HG02943 (cell line): ENCODE measurements at regions not wholly inside any gene's neighbourhood (a gene's known extent, or its start where the extent isn't known, plus 50 kb on each side); places are given as distances from the start of the nearest gene placed in this dataset.

Experiments
- ATAC-seq: cut with Tn5 transposase; IDR thresholded peaks from one replicate; pipeline ENCODE4 v1.9.1; 2021; ENCODE audit warnings: mild to moderate bottlenecking, low read depth, moderate library complexity; ENCODE audit not compliant: unreplicated experiment

DNA sequence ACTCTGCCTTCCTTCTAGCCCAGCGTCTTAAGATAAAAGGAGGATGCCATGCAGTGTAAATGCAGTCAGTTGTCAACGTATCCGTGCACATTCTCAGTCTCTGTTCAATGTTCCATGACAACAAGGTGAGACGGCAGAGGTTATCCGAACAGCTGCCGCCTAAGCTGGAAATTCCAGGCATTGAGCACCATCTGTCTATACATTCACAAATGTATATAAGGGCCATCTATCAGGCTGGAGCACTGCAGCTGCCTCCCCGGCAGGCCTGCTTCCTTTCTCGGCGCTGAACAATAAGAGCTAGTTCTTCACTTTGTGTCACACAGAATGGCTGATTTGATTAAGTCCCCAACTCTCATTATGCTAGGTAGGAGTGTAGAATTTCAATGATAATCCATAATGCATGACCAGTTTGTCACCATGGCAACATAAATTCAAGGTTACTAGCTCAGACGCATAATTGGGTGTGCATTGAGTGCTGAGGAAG, 282.2 kb upstream of the SOX11 start:
- ATAC-seq = no peak

DNA sequence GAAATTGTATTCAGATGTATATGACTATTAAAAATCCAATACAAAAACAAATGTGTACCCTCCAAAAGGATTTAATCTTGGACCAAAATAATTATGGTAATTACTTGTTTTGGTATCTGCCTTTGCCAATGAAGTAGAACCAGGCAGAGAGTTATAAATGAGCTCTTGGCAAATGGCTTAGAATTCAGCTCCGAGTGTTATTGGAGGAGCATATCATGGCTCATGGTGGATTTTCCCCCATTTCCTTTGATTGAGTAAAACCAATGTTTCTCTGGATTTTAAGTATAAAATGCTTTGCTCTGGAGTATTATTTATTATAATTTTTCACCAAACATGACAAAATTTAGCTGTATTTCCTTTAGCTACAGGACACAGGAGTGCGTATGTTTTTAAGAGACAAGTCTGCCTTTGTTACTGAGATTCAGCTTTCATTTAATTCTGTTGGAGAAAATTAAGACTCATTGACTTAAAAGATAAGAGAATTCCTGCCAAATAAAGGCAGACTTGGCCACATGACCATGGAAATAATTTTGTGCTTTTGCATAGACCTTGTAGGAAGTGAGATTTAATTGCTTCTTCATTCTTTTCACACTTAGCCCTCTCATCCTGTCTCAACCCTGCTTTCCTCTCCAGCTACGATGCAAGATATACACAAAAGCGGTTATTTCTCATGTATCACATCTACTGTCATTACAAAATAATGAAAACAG, 281.0 kb upstream of the SOX11 start:
- ATAC-seq = no peak

DNA sequence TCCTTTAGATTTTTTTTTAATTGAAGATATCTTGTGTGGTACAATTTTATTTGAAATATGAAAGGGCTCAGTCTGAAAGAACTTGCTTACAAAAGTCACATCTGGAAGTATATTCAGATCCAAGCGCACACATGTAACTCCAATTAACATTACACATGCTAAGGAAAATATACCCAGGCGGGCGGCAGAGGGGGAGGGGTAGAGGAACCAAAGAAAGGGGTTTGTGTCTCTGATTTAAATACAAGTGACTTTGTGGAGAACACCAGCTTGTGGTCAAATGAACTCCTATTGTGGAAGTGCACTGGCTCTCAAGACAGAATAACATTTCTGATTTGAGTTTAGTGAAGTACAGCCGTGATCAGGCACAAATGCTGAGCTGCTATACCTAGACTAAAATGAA, 280.2 kb upstream of the SOX11 start:
- ATAC-seq = no peak

DNA sequence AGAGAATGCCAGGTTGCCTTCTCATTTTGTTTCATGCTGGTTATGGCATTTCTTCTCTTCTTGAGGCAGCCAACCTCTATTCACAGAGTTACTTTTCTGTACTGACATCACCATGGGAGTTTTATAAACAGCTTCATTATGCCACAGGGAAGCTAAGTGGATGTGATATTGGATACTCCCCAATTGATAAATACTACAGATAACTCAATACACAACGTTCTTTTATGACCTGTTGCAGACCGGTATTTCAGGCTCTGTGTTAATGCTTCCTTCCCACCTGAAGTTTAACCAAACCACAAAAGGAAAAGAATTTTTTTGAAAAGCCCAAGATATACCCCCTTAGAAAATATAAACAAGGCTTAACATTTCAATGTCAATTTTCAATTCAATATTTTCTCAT, 258.3 kb upstream of the SOX11 start:
- no peak for ATAC-seq

DNA sequence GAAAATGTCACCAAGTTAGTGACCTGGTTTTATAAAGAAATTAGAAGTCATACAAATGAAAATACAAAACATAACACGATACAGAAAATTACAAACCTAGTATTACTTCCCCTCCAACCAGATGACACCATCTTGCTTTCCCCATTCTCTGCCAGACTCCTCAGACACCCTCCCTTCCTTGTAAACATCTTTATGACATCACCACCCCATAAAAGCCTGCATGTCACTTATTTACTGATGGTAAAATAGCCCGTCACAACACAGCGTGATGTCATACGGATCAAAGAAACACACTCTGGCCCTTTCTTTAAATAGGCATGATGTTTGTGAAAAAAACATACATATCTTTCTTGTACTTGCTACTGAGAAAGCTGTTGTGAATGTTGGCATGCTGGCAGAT, 254.8 kb upstream of the SOX11 start:
- no peak for ATAC-seq

DNA sequence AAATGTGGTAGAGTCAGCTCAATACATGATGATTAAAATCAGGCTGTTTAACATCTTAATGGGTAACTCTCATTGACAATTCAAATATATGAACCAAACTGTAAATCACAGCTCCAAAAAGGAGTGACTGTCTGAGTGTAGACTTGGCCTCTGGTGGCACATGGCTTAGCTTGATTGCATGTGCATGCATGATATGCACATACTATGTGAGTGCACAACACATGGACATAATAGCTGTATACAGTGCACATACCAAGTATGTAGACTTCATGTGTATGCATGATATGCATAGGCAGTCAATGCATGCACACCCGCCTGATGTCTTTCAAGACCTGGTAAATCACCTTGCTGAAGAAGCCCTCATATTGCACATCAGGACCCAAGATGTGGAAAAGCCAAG, 252.0 kb upstream of the SOX11 start:
- no peak for ATAC-seq

DNA sequence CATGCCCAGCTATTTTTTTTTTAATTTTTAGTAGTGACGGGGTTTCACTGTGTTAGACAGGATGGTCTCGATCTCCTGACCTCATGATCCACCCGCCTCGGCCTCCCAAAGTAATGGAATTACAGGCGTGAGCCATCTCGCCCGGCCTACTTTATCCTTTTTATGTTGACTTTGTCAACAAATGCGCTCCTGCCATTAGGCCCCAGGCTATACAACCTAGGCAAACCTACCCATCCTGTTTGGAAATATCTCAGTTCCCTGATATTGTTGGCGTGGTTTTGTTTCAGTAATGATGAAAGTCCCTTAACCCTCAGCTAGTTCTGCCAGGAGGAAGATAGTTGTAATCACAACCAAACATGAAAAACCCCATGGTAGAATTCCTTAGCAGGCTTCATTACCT, 249.4 kb upstream of the SOX11 start:
- no peak for ATAC-seq

DNA sequence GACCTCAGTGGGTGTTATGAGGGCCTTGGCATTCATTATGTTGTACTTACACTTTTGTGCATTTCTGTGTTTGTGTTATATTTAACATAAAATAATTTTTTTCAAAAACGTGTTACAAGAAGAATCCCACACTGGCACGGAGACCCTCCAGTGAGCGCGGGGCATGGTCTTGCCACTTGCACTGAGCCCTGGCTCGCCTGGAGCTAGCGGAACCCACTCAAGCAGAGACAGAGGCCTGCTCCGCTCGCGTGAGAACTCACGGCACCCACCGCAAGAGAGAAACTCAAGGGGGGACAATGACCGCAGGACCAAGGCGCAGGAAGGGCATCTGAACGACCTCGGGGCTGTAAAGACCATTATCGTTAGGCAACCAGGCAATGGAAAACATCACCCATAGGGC, 248.0 kb upstream of the SOX11 start:
- no peak for ATAC-seq

DNA sequence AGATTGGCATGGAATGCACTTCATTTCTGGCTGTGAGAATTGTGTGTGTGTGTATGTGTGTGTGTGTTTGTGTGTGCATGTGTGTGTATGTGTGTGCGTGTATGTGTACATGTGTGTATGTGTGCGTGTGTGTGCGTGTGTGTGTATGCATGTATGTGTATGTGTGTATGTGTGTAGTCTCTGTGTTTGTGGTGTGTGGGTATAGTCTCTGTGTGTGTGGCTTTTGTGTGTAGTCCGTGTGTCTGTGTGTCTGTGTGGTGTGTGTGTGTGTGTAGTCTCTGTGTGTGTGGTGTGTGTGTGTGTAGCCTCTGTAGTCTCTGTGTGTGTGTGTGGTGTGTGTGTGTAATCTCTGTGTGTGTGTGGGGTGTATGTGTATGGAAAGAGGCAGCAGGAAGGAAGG, 247.3 kb upstream of the SOX11 start:
- ATAC-seq = no peak

DNA sequence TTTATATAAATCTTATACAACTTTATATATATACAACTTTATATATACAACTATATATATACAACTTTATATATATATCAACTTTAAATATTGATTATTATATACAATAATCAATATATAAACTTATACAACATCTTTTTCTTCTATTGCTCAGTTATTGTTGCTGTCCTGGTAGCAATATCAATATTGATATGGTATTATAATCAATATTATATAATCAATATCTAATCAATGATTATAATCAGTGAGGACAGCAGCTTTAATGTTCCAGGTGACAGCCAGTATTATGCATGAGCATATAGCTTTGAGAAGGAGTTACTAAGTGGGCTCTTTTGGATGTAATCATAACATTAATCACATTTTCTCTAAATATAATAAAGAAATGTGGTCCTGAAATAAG, 242.3 kb upstream of the SOX11 start:
- ATAC-seq = no peak

DNA sequence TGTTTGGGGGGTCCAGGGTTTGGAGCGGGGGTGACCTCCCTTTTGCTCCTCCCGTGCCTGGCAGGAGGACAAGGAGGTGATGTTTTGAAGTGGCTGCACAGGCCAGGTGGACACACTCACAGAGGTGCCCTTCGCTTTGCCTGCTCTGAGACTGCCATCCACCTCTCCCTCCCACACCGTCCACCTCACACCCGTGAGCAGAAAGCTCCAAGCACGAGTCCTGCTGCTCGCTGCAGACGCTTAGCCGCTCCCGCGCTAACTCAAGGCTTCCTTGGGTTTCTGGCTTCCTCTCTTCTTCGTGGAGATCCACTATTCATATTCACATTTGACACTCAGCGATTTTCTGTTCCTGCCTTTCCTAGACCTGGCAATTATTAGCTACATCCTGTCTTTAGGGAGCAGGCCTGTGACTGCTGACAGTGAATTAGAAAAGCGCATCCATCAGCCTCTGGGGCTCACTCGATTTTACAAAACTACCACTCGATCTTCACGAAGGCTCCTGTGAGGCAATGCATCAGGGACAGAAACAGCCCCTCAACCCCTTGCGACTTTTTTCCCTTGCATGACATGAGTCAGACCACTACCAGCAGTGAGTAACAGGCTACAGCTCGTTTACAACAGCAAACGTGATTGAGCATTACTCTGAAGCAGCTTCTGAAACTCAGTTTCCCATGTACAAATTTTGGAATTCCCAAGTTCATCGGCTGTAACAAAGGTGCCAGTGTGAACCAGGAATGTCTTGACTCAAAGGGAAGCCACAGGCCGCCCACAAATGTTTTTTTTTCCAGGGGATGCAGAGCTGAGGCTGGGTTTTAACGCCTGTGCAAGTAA, 238.7 kb upstream of the SOX11 start:
- no peak for ATAC-seq

DNA sequence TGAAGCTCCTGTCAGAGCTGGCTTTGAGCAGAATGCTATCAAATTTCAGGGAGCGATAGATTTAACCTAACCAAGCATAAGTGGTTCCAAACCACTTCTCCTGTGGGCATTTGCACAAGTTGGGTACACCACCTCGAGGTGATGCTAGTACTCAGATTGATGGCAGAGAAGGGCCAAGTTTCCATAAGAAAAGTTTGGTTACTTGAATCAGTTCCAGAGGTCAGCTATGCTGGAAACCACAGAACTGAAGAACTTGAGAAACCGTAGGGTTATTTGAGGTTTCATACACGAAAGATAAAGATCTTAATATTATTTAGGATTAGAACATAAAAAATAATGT, 238.2 kb upstream of the SOX11 start:
- ATAC-seq = no peak

DNA sequence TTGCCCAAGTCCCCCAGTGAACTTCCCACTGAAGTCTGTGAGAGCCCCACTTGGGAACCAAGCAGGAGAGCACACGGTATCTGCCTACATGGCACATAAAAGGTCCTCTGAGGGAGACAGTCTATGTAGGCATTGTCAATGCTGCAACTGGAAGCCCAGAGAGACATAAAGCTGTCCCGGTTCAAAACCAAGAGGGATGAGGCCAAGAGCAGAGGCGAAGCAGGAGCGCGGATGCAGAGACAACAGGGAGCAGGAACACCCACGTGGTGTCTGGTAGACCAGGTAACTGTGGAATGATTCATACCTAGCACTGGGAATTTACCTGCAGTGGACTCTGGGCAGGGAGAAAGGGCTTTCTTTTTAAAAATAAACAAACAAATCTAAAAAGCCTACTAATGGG, 233.1 kb upstream of the SOX11 start:
- no peak for ATAC-seq

DNA sequence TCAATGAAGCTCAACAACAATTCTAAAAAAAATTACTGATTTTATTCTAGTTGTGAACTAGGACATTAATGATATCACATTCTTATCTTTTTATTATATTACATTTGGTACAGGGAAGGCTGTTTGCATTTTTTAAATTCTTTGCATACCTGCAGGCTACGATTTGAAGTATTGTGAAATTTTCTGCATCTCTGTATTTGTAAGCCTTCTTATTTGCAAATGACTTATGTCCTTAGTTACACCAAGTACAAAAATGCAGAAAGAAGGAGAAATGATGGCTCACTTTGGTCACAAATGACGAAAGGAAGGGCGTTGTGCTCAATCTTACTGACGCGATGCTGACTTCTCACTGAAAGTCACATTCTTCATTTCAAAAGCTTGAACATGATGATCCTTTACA, 227.5 kb upstream of the SOX11 start:
- ATAC-seq = no peak

DNA sequence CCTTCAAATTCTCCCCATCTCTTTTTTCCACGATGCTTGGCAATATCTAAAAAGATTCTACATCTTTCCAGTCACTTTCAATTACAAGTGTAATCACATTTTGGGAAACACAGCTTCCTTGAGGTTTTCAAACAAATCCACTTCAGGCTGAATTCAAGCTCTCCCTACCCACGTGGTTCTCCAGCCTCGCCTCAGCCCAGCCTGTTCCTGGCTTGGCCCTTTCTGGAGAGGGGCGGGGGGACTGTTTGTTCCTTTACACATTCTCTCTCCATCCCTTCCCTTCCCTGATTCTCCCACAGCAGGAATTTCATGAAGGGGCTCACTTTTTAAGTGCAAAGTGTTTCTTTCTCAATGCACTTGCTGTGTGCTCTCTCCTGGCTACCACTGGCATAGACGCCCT, 226.3 kb upstream of the SOX11 start:
- no peak for ATAC-seq

DNA sequence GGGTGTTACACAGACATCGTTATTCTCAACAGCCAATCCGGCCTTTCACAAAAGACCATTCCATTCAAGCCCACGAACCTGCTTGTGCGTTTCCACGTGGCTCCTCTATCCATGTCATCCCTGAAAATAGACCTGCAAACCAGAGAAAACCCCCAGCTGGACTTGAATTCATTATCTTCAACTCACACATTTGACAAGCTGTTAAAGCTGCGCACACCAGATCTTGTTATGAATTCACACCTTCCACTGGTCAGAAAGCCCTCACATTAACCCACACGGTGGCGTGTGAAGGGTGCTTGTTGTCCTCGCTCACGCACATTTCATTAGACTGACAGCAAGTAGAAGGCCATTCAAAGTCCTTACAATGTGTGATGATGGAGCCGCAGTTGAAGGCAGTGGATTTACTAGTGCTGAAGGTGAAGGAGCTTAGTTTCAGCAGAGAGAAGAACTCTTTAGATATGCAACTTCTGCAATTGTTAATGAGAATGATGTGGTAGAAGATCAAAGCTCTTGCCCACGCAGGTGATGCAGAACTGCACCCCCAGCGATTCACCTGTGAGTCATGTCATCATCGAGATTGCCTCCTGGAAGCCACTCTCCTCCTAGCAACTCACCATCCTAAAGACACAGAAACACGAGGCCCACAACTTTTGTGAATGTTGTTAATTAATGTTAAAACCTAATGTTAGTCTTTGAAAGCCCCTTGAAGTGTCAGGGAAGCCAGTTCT, 224.8 kb upstream of the SOX11 start:
- no peak for ATAC-seq

DNA sequence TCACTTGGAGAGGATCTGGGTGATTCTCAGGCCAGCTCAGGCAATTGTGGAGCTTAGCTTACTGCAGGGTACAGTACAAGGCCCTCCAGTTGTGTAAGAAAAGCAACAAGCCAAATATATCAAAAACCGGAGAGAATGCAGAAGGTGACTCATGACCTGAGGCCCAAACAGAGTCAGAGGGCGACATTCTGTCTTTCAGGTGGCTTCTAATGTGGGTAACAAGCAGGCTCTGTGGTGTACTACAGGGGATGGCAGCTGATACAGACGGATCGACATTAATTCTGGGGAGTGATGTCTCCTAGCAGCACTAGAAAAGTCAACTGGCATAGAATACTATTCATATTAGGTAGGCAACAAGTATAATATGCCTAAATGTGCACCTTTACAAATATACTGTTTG, 219.5 kb upstream of the SOX11 start:
- ATAC-seq = no peak

DNA sequence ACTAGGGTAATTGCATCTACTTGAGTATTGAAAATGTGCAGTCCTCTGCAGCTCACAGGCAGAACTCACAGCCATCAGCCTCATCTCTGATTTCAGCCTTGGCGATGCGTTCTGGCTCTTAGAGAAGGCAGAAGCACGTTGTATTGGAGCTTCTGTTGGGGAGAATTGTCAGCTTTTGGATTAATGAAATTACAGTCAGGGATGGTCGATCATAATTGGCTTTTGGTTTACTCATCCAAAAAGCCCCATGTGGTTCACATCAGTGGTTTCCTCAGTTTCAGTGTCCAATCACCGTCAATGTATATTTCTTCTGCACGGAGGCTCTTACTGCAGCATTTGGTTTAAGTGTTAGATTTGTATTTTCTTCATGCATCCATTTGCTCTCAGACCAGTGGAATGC, 218.5 kb upstream of the SOX11 start:
- ATAC-seq = no peak

DNA sequence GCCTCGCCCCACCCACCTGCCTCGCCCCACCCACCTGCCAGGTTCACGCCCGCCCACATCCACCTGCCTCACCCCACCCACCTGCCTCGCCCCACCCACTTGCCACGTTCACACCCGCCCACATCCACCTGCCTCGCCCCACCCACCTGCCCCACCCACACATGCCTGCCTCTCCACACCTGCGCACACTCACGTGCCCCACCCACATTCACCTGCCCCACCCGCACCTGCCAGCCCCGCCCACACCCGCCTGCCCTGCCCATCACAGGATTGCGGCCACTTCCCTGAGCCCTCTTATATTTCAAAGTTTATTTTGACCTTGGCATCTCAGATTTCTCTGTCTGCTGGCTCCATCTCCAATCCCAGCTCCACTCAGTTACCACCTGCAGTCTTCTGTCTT, 217.5 kb upstream of the SOX11 start:
- ATAC-seq = no peak

DNA sequence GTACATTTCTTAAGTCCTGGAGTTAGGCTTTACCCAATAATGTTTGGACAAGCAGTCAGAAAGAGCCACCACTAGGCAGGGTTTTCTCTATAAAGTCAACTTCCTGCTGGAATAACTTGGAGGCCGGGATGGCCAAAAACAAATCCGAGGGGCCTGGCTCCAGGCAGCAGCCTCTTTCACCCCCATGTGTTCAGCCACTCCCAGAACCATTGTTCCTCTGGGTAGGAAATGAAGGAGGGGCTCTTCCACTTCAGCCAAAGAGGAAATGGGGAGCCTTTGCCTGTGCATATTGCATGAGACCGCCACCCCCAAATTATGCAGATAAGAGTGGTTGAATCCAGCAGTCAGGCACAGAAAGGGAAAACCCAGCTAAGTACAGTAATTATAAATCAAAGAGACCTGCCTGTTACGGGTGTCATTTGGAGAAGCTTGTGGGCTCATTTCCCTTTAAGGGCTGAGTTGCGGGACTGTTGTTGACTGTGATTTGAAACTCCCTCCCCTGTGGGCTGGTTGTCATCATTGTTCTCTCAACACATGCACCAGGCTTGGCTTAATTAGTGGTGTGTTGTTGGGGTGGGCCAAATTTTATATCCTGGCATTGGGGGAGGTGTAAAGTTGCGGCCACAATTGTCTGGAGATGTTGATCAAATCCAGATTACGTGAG, 212.8 kb upstream of the SOX11 start:
- ATAC-seq = no peak

DNA sequence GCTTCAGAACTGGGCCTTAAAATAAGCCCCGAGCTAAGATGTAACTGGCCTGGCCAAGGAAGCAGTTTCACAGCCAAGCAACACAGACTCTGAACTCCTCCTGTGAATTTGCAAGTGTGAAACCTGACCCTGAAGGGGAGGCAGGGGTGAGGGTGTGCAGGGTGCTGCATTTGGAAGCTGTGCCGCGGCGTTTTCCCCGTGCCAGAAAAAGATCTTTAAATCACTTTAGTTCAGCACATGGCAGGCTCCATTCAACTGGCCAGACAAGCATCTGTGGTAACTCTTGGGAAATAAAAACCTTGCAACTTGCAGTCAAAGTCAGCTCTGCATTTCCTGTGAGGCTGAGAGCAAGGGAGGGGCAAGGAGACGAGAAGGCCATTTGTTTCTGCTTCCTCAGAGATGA, 209.3 kb upstream of the SOX11 start:
- ATAC-seq = no peak
